Breast epithelium (tissue), 3 donors: ENCODE measurements at regions not wholly inside any gene's neighbourhood (a gene's known extent, or its start where the extent isn't known, plus 50 kb on each side); places are given as distances from the start of the nearest gene placed in this dataset.

Experiments used
- POLR2AphosphoS5 ChIP-seq, 3 donors: sonication (generic); formaldehyde crosslinking; IDR thresholded peaks; one replicate each; pipeline ENCODE4 v1.6.1; 2017; ENCODE audit warnings: antibody characterized with exemption in 3 of 3
- TF ChIP-seq, protein P1 (sequence below), 3 donors: fragments of 450-650 bp; IDR thresholded peaks; one replicate each; pipeline ENCODE4 v1.5.1; 2016 to 2017; ENCODE audit warnings: antibody characterized with exemption in 3 of 3, mild to moderate bottlenecking in 3 of 3, moderate library complexity in 3 of 3

DNA sequence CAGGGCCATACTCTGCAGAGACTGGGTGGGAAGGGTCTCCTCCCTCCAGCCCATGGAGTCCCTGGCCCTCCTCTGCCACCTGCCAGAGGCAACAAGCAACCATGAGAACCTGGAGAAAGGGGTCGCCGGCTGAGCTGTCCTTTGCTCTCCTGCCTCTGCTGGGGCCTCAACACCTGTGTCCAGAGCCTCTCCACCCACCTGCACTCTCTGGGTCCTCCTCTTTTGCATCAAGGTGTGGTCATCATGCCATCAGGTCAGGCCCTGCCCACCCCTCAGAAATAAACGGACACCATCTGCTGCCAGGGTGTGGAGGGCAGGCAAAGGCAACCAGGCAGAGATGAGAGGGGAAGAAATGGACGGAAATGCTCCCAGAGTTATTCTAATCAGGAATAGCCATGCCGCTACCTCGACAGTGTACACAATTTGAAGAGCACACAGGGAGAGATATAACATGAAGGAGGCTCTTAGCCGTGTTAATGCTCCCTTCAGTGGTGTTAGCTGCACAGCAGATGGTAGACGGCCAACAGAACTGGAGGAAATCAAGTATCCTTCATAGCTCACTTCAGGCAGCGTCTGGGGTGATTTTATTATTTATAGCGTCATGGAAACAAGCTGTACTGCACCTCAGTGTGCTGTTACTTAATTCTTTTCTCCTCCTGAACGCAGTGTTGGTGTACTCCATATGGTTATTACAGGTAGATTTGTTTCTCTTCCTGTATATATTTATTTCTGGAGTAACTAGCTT lies 247.9 kb downstream of the TSN start:
- TF ChIP-seq, protein P1, sequence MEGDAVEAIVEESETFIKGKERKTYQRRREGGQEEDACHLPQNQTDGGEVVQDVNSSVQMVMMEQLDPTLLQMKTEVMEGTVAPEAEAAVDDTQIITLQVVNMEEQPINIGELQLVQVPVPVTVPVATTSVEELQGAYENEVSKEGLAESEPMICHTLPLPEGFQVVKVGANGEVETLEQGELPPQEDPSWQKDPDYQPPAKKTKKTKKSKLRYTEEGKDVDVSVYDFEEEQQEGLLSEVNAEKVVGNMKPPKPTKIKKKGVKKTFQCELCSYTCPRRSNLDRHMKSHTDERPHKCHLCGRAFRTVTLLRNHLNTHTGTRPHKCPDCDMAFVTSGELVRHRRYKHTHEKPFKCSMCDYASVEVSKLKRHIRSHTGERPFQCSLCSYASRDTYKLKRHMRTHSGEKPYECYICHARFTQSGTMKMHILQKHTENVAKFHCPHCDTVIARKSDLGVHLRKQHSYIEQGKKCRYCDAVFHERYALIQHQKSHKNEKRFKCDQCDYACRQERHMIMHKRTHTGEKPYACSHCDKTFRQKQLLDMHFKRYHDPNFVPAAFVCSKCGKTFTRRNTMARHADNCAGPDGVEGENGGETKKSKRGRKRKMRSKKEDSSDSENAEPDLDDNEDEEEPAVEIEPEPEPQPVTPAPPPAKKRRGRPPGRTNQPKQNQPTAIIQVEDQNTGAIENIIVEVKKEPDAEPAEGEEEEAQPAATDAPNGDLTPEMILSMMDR (IDR thresholded peaks at IDR 0.05) = no peak
- no peak for TF ChIP-seq POLR2AphosphoS5 (IDR thresholded peaks at IDR 0.05)
